NT2/D1 (cell line): ENCODE measurements at regions not wholly inside any gene's neighbourhood (a gene's known extent, or its start where the extent isn't known, plus 50 kb on each side); places are given as distances from the start of the nearest gene placed in this dataset.

Experiments
- DNase-seq: peaks from one replicate; pipeline ENCODE4 v3.0.0-alpha.2; 2011; ENCODE audit warnings: low read depth, low spot score
- H3K27me3 ChIP-seq: 2 replicates; pipeline ENCODE4 v1.6.0; 2011; ENCODE audit warnings: mild to moderate bottlenecking; ENCODE audit not compliant: insufficient read length, insufficient read depth
- H3K36me3 ChIP-seq: 2 replicates; pipeline ENCODE4 v1.6.1; 2011; ENCODE audit warnings: mild to moderate bottlenecking, low read length, mixed read lengths; ENCODE audit not compliant: insufficient read depth, insufficient read length
- H3K4me1 ChIP-seq: 2 replicates; pipeline ENCODE4 v1.5.1; 2011; ENCODE audit not compliant: insufficient read depth, insufficient read length
- H3K4me3 ChIP-seq: 2 replicates; pipeline ENCODE4 v1.5.1; 2011; ENCODE audit warnings: low read depth; ENCODE audit not compliant: insufficient read length
- H3K9ac ChIP-seq: 2 replicates; pipeline ENCODE4 v1.6.0; 2011; ENCODE audit warnings: low read depth; ENCODE audit not compliant: insufficient read length
- H3K9me3 ChIP-seq: 2 replicates; pipeline ENCODE4 v1.5.1; 2011; ENCODE audit warnings: mild to moderate bottlenecking, low read length; ENCODE audit not compliant: insufficient read depth
- SUZ12 ChIP-seq: IDR thresholded peaks from 2 replicates; pipeline ENCODE4 v1.6.1; 2011; ENCODE audit not compliant: insufficient read length, insufficient read depth; ENCODE audit errors: extremely low read depth
- YY1 ChIP-seq: IDR thresholded peaks from 2 replicates; pipeline ENCODE4 v1.6.1; 2011; ENCODE audit not compliant: insufficient read length, insufficient read depth
- ZNF274 ChIP-seq: IDR thresholded peaks from 2 replicates; pipeline ENCODE4 v1.6.1; 2011; ENCODE audit warnings: mild to moderate bottlenecking, low read depth, low read length

- Histone ChIP-seq H3K9me3 (no peaks in the 10 kb centered on the region), H3K4me3 (no peak overlapping the region), H3K9ac (no peak overlapping the region), H3K27me3 (no peaks in the 10 kb centered on the region), H3K36me3 (no peaks in the 10 kb centered on the region), H3K4me1 (no peaks in the 10 kb centered on the region)
- no peak for DNase-seq
- TF ChIP-seq YY1 (no peak), ZNF274 (no peak), SUZ12 (no peak)
These were observed 63.2 kb downstream of the SHANK2 start for GRCh38 chr11:71188886-71189767.

DNA sequence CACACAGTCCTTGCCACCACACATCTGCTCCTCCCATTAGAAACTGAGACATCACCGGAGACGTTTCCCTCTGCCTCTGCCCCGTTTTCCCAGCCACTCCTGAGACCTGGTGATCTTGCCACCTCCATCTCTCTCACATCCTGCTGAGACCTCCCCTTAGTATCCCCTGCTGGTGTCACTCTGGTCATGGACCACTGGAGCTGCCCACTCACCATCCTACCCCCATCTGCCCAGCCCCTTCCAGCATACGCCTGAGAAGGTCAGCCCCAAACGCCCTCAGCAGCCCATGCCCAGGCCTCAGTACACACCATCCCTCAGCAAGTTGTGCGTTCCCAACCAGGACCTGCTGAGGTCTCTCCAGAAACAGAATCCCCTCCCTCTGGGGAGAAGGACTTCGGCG lies 64.3 kb downstream of the SHANK2 start:
- no peak for TF ChIP-seq YY1
- no peak for TF ChIP-seq SUZ12
- no peak for TF ChIP-seq ZNF274
- no peak for DNase-seq
- Histone ChIP-seq H3K9me3 (no peaks in the 10 kb centered on the region), H3K4me1 (no peaks in the 10 kb centered on the region), H3K9ac (no peak overlapping the region), H3K4me3 (no peak overlapping the region), H3K36me3 (no peaks in the 10 kb centered on the region), H3K27me3 (no peaks in the 10 kb centered on the region)

DNA sequence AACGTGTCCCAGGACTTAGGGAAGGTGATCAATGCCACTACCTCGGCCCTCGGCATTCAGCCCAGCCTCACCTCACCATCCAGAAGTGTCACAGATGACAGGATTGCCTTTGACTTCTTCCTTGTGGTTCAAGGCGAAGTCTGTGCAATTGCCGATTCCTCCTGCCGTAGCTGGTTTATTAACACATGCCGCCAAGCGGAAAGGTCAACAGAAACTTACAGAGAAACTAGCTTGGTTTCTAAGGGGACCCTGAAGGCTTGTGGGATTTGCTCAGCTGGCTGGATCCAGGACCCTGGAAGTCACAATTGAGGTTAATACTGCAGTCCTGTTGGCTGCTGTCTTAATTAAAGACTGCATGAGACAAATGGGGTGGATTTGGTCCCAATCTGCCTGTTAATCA lies 65.6 kb downstream of the SHANK2 start:
- TF ChIP-seq SUZ12 (no peak), ZNF274 (no peak), YY1 (no peak)
- Histone ChIP-seq H3K9me3 (no peaks in the 10 kb centered on the region), H3K9ac (no peak overlapping the region), H3K27me3 (no peaks in the 10 kb centered on the region), H3K4me3 (no peak overlapping the region), H3K4me1 (no peaks in the 10 kb centered on the region), H3K36me3 (no peaks in the 10 kb centered on the region)
- DNase-seq: no peak

GRCh38 chr11:71185411-71185810 lies 67.0 kb downstream of the SHANK2 start:
- Histone ChIP-seq H3K4me1 (no peaks in the 10 kb centered on the region), H3K9ac (no peak overlapping the region), H3K27me3 (no peaks in the 10 kb centered on the region), H3K4me3 (no peak overlapping the region), H3K36me3 (no peaks in the 10 kb centered on the region), H3K9me3 (no peaks in the 10 kb centered on the region)
- DNase-seq: no peak
- no peak for TF ChIP-seq SUZ12
- TF ChIP-seq ZNF274: no peak
- TF ChIP-seq YY1: no peak

DNA sequence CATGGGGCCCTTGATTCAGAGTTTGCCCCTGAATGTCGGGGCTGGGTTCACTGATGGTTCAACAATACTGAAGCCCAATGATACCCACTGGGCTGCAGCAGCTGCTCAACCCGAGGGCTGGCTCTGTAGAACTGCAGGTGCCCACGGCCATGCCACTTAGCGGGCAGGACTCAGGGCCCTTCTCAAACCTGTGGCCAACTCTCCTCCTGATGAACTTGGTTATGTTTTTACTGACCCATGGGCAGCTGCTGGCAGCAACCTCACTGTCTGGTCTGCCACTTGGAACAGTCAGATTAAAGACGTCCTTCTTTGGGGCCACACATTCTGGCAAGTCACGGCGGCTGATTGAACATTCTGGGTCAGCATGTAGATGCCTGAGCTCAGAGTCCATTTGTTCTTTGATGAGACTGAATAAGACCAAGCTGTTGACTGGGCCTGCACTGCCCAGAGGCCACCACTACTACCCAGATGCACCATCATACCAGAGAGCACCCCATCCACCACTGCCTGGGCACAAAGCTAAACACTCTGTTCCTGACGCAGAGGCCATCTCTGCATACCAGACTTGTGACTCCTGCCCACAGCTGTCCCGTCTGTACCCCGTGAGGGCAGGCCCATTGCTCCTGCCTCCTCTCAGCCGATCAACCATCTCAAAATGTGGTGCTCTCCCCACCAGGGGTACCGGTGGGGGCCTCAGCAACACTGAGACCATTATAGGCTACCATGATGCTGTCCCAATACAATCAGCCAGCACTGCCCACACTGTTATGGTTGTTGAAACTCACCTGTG lies 67.8 kb downstream of the SHANK2 start:
- Histone ChIP-seq H3K9ac (no peak overlapping the region), H3K4me1 (no peaks in the 10 kb centered on the region), H3K4me3 (no peak overlapping the region), H3K36me3 (no peaks in the 10 kb centered on the region), H3K9me3 (no peaks in the 10 kb centered on the region), H3K27me3 (no peaks in the 10 kb centered on the region)
- TF ChIP-seq YY1: no peak
- no peak for DNase-seq

GRCh38 chr11:71183878-71184277 lies 68.5 kb downstream of the SHANK2 start:
- H3K4me3 ChIP-seq: no peak overlapping the region
- H3K36me3 ChIP-seq: no peaks in the 10 kb centered on the region
- H3K9me3 ChIP-seq: no peaks in the 10 kb centered on the region
- no peak for DNase-seq
- no peaks in the 10 kb centered on the region for H3K4me1 ChIP-seq
- no peak overlapping the region for H3K9ac ChIP-seq
- H3K27me3 ChIP-seq: no peaks in the 10 kb centered on the region
- no peak for TF ChIP-seq ZNF274
- TF ChIP-seq SUZ12: no peak
- TF ChIP-seq YY1: no peak

DNA sequence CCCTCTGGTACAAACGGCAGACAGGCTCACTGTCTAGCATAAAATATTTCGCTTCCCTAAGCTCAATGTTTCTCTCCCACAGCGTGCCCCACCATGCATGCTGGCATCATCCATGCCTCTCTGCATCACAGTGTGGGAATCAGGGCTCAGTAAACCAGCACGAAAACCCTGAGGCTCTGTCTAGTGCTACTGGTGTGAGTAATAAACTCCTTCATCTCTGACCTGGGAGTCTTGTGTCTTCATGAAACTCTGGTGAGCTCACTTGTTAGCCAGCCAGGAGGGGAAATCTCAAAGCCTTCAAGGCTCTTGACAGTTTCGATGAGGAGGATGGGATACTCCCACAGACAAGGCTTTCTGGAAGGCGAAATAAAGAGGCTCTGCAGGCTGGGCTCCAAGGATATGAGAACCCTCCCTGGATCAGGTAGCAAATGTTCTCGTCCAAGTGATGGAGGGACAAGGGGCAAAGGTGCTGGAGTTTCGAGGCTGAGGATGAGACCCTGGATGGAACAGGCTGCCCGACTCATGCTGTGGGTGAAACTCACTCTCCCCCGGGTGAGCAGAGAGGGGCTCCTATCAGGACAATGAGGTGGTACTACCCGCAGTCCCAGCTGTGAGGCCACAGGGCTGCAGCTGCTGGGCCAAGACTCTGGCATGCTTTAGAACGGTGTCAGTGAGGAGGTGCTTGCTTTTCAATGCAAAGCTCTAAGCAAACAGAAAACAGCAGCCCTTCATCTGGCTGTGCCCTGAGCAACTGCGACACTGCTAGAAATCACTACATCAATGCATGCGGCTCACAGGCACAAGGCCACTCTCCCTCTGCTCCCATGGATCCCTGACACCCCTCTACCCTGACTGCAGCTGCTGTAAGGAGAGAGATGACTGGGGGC lies 69.3 kb downstream of the SHANK2 start:
- no peak for DNase-seq
- no peak overlapping the region for H3K9ac ChIP-seq
- H3K9me3 ChIP-seq: no peaks in the 10 kb centered on the region
- H3K4me3 ChIP-seq: no peak overlapping the region
- H3K4me1 ChIP-seq: no peaks in the 10 kb centered on the region
- TF ChIP-seq ZNF274 (no peak), SUZ12 (no peak), YY1 (no peak)
- no peaks in the 10 kb centered on the region for H3K36me3 ChIP-seq
- H3K27me3 ChIP-seq: no peaks in the 10 kb centered on the region
